ENCODE measurements at regions not wholly inside any gene's neighbourhood (a gene's known extent, or its start where the extent isn't known, plus 50 kb on each side); places are given as distances from the start of the nearest gene placed in this dataset.

GRCh38 chr21:16707274-16707673, 805.6 kb upstream of the CXADR start:
- DNase-seq: no peak

DNA sequence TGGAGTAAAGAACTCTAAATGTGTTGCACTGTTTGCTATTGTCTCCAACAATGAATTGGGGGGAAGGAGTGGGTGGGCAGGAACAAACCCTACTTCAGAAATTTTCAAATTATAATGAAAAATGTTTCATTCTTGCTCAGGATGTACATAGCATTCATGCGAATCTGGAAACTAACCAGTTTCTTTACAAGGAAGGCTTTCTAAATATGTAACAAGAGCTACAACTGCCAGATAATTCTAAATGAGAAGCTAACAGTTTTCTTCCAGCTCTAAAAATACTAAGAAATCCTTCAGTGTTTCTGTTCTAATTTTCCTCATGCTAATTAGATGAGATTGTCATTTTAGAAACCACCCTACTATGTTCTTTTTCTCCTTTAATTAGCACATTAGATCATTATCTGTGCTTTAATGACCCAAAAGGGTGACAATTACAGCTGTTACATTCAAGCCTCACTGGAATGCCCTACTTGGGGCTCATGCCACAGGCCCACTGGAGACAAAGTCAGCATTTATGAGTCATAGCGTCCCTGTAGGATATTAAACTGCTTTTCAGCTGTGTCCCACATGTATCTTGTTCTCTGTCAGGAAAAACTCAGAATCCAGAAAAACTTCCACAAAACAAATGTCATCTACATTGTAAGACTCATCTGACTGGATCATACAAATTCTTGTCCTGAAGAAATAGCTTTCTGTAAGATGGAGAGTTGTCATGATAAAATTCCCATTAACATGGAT, 804.6 kb upstream of the CXADR start:
- DNase-seq: no peak

- no peak for DNase-seq
Observed at GRCh38 chr21:16709866-16710550, 802.8 kb upstream of the CXADR start.

DNA sequence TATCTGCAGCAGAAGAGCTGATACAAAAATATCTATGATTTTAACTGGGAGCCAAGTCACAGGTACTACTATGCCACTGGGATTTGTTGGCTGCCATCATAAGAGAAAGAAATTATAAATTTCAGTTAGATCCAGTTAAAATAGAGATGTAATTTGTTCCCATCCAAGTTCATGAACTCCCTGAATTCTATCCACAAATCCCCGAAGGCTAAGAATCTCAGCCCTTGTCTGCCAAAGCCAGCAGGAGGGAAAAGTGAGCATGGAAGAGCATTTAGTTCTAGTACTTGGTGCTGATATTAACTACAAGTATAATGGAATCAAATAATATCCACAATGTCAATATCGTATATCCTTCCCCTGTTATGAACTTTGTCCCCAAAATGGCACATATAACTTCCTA, 801.1 kb upstream of the CXADR start:
- no peak for DNase-seq

DNA sequence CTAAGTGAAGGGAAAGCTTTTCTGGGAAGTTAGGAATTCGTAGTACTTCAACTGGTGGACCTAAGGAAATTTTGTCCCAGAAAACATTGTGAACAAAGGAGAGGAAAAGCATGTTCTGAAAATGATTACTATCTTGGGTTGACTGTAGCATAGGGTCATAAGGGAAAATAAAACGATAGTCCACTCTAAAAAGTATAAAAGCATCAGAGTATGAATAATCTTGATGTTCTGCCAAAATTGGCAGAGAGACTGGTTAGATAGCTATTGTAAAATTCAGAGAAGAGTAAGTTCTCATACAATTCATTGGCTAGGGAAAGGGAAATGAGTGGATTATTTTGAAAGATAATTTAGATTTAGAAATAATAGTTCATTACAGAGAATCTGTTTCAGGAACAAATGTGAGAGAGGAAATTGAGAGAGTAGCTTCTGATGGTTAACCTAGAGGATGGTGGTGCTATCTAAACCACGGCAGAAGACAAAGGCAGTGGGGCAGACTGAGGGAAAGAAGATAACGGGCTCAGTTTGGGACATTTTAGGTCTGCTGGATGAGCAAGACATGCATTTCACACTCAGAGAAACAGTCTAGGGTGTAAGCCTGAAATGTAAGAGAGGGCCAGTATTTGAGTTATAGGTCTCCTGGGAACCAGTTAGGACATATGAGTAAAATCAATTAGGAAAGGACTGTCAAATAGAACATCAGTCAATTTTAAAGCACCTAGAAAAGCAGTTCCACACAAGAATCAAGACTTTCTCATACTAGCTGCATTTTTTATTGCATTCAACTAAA, 799.3 kb upstream of the CXADR start:
- no peak for DNase-seq

DNA sequence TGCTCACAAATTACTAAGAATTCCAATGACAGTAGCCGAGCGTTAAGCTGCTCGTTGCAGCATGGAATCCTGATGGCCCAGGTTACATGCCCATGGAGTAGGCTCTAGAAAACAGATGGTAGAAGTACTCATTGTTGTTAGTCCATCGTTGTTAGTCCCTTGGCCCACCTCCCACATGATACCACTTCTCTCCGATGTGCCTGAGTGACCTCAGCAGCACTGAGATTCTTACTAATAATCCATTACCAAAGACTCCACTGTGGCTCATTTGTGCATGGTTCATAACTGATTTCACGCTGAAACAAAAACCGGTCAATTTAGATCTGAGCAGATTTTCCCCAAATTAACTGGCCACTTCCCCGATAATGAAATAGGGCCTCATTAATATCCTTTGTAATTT, 772.3 kb upstream of the CXADR start:
- no peak for DNase-seq

DNA sequence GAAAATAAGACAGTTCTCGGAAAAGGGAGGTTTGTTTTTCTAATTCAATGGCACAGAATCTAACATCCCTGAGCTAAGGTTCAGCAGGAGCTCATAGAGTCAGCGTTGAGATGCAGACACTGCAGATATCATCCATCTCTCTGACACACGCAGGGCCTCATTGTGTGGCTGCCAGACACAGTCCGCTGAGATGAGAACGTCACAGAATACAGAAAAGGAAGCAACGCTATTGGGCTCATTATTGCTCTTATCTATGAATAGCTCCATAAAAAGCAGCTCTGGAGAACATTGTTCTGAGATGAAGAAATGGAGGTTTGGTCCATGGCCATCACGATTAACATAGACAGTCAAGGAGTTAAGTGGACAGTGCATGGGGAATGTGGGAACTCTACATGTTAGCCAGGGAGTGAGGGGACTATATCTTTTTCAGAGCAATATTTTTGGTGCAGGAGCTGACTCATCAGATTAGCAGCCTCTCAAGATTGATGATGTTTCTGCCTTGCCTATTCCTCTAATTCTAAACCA, 771.6 kb upstream of the CXADR start:
- no peak for DNase-seq

DNA sequence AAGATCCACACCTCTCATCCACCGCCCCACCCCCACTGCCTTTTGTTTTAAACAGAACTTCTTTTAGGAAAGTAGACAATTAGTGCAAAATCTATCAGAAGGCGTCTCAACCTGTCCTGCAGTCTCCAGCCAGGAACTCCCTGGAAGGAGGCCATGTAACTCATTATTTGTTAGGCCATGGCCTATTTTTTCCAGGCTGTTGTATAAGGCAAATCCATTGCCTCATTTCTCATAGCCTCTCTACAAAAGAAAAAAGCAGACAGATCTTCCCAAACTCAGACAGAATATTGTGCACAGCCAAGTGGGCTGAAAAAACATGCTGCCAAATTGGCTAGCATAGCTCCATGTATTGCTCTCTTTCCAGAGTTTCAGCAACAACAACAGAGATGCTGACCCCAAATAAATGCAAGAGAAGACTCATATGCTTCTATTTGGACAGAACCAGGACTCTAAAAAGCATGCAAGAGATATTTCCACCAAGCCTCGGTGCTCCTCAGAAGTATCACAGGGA, 770.7 kb upstream of the CXADR start:
- no peak for DNase-seq

- DNase-seq: no peak
Observed at GRCh38 chr21:16742741-16743140, 770.1 kb upstream of the CXADR start.

- DNase-seq: no peak
Observed at GRCh38 chr21:16743317-16743716, 769.5 kb upstream of the CXADR start.

- no peak for DNase-seq
Observed at GRCh38 chr21:16750926-16751325, 761.9 kb upstream of the CXADR start.

DNA sequence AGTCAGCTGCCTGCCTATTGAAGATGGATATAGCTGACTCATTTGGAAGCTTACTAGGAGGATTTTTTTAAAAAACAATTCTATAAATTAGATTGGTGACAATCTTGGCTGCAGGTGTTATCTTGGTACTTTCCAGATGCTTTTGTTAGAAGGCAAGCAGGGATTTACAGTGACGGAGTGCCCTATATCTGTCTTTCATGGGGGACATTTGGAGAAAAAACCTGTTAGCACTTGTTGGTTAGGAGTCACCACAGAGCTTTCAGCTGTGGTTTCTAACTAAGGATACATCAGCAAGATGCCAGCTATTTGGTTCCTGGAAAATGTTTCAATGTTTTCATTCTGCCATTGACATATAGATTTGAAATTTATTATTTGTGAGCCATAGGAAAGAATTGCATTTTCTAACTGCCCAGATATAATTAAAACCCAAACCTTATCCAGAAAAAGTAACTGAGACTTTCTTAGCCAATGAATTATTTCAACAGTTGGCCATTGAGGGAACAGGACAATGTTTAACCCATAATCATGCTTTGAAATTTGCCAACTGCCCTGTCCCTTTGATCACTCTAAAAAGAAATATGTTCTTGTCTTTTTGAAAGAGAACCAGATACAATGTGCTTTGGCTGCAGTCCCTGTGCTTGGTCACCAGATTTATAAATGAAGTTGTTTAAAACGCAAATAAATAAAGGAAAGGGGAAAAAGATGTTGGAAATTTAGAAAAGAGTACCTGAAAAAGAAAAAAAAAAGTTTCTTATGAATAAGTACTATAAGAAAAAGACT, 761.0 kb upstream of the CXADR start:
- DNase-seq: no peak

DNA sequence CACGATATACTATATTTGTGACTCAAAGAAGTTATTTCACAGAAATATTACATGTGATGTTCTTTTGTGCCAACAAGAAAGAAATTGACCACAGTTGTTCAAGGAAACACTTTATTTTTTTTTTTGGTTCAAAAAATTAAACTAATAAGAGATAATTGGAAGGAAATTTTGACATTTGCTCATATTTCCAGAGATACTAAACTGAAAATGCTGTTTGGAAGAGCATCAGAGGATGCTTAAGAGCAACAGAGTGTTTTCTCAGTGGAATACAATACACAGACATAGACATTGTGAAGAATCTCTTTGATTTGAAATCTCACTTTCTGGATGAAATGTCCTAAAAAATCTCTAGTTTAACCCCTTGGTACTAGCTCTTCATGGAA, 760.4 kb upstream of the CXADR start:
- DNase-seq: no peak

DNA sequence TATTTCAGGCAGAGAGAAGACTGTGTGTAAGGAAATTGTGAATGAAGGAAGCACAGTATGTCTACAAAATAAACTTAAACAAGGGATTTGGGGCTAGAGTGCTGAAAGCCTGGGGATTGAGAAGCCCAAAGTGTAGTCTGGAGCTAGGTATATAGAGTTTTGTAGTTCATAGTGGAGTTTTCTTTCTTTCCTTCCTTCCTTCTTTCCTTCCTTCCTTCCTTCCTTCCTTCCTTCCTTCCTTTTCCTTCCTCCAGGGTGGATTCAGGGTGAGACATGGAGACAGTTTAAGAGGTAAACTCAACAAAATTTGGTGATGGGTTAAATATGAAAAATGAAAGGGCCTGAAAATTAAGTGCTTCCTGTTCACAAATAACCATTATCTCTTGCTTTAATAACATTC, 757.8 kb upstream of the CXADR start:
- DNase-seq: no peak

- no peak for DNase-seq
Observed at GRCh38 chr21:16767201-16767600, 745.6 kb upstream of the CXADR start.

- no peak for DNase-seq
Observed at GRCh38 chr21:16768096-16768495, 744.7 kb upstream of the CXADR start.

DNA sequence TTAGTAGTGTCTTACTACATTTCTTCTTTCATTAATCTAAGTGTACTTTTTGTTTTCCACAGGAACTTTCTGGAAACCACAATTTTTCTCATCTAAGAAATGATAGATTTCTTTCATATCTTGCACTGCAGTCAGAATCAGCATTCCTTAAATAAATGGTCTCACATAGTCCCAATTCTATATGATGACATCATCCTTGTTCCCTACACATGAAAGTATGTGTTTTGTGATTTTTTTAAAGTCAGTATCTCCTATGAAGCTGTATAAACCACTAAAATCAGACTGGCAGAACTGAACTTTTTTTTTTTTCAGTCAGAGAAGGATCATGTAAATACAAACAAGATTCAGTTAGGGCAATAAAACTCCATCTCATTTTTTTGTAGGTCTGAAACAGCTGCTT, 742.6 kb upstream of the CXADR start:
- DNase-seq: no peak

DNA sequence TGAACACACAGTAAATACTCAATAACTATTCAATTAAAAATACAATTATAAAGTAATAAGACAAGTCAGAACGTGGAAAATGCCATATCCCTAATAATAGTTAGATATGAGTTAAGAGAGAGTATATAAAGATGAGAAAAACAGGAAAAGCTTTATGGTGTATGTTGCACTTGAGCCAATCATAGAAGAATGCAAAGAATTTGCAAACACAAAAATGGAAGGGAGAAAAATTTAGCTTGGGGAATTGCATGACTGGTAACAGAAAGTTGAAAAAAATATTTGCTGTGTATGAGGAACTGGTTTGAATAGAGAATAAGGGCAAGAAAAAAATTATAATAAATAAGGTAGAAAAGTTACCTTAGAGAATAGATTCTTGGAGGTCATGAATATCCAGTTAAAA, 739.6 kb upstream of the CXADR start:
- DNase-seq: no peak

- no peak for DNase-seq
Observed at GRCh38 chr21:16775076-16775475, 737.8 kb upstream of the CXADR start.

DNA sequence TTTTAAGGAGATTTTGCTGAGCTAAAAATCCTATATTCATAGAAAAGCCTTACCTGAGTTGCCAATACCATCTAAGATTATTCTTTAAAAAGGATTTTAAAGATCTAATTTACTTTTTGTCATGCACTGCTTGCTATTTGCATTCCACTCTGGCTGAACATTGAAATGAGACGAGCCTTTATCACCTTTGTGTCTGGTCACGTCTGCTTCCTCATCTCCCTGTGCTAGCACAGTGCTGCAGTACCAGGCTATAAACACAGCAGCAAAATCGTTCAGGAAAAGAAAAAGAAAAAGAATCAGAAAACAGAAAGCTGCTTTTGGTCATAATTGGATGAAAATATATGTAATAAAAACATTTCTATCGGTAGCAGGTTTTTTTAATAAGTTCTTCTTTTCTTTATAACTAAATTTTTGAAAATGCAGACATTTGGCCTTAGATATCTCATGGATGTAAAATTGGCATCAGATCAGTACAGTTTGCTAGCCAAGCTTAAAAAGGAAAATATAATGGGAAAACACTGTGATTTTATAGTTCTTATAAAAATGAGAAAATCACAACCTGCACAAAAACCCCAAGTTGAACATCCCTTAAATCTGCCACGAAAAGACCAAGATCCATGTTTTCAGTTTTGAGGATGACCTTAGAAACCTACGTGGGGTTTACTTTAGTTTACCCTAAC, 735.7 kb upstream of the CXADR start:
- no peak for DNase-seq

- no peak for DNase-seq
Observed at GRCh38 chr21:16788584-16788983, 724.3 kb upstream of the CXADR start.

- DNase-seq: no peak
Observed at GRCh38 chr21:16789636-16790035, 723.2 kb upstream of the CXADR start.
